Mesodermal cell (in vitro differentiated cells): ENCODE measurements at regions not wholly inside any gene's neighbourhood (a gene's known extent, or its start where the extent isn't known, plus 50 kb on each side); places are given as distances from the start of the nearest gene placed in this dataset.
"Not testable (repeated sequence)": the region's sequence is repeated elsewhere in the genome, so short reads cannot be mapped to it uniquely, and the experiment has no call there.

Experiments used
- H3K27ac ChIP-seq: 2 replicates; pipeline ENCODE4 v1.7.0; 2013; ENCODE audit warnings: mild to moderate bottlenecking, low read depth, low read length, moderate library complexity; ENCODE audit not compliant: severe bottlenecking
- H3K36me3 ChIP-seq: 2 replicates; pipeline ENCODE4 v1.7.1; 2013; ENCODE audit warnings: mild to moderate bottlenecking, low read length, moderate library complexity; ENCODE audit not compliant: control insufficient read depth, insufficient read depth
- H3K4me1 ChIP-seq: one replicate; pipeline ENCODE4 v1.7.1; 2013; ENCODE audit warnings: mild to moderate bottlenecking, low read length; ENCODE audit not compliant: insufficient read depth, control insufficient read depth, poor library complexity, severe bottlenecking
- H3K4me3 ChIP-seq: 2 replicates; pipeline ENCODE4 v1.7.0; 2013; ENCODE audit warnings: low read length, control low read depth, mild to moderate bottlenecking; ENCODE audit not compliant: insufficient read depth, poor library complexity, severe bottlenecking; ENCODE audit errors: extremely low read depth
- H3K9me3 ChIP-seq: 2 replicates; pipeline ENCODE4 v1.7.1; 2013; ENCODE audit warnings: mild to moderate bottlenecking, low read length, moderate library complexity; ENCODE audit not compliant: control insufficient read depth
- WGBS, 2 experiments: methylation state at CpG; one replicate each; pipeline ENCODE4 v1.1.5; 2013; ENCODE audit warnings: missing lambda C conversion rate in 2 of 2; ENCODE audit not compliant: insufficient coverage in 2 of 2; 5-methylcytosine and 5-hydroxymethylcytosine counted together

DNA sequence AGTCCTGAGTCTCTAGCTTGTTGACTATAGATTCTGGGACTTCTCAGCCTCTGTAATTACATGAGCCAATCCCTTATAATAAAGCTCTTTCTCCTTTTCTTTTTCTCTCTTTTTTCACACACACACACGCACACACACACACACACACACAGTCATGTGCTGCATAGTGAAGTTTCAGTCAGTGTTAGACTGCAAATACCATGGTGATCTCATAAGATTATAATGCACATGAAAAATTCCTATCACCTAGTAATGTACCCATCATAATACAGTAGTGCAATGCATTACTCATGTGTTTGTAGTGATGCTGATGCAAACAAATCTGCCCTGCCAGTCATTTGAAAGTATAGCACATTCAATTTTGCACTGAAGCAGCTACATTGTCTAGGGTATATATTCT is 558.2 kb downstream of the SUCLG1 start:
- Histone ChIP-seq H3K27ac (no peak overlapping the region), H3K9me3 (no peaks in the 10 kb centered on the region), H3K4me3 (no peak overlapping the region), H3K36me3 (no peaks in the 10 kb centered on the region), H3K4me1 (no peaks in the 10 kb centered on the region)
- no CpG with 5 or more reads among the region's 1 CpG for WGBS, 2 experiments

DNA sequence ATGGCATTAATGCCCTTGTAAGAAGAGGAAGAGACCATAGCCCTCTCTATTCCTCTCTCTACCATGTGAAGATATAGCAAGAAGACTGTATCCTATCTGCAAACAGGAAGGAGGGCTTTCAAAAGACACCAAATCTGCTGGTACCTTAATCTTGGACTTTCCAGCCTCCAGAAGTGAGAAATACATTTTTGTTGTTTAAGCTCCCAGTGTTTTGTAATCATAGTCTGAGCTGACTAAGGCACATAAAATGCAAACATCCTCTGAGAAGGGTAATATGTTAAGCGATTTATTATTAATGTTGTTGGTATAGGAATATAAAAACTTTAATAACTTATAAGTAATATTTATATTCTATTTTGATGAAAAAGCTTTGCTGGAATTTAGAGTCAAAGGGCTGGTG is 559.8 kb downstream of the SUCLG1 start:
- H3K36me3 ChIP-seq: no peaks in the 10 kb centered on the region
- no peaks in the 10 kb centered on the region for H3K4me1 ChIP-seq
- no CpG with 5 or more reads among the region's 1 CpG for WGBS, 2 experiments
- no peak overlapping the region for H3K4me3 ChIP-seq
- H3K9me3 ChIP-seq: no peaks in the 10 kb centered on the region
- H3K27ac ChIP-seq: no peak overlapping the region

DNA sequence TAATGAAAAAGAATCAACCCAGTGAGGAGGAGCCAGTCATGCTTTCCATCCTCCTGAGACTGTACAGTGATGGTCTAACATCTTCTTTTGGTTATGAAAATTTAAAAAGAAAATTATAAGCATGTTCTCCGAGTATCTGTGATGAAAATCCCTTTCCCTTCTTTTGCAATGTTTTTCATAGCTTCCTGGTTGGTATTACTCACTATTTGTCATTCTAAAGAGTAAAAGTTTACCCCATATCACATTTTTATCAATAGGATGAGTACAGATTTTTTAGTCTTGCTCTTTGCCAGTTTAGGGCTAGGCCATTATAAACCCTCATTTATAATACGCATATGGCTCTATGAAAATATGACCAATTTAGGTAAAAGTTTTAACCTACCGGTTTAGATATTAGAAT is 564.1 kb downstream of the SUCLG1 start:
- Histone ChIP-seq H3K36me3 (no peaks in the 10 kb centered on the region), H3K4me1 (no peaks in the 10 kb centered on the region), H3K4me3 (no peak overlapping the region), H3K27ac (no peak overlapping the region), H3K9me3 (no peaks in the 10 kb centered on the region)
- no CpG with 5 or more reads among the region's 3 CpGs for WGBS, 2 experiments

DNA sequence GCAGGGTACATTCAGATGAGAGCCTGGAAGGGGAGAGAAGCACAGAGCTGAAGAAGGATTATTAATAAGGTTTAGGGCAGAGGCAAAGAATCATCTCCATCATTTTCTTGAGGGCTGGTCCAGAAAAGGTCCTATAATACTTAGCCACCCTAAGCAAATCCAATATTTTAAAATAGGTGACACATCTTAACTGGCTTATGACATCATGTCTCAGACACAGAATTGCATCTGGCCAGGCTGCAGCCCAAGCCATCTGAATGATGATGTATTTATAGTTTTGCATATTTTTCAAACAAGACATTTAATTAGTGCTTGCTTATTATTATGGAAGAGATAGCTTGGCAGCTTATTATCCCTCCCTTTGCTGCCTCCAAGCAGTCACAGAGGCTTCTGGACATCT is 571.3 kb downstream of the SUCLG1 start:
- H3K4me1 ChIP-seq: no peaks in the 10 kb centered on the region
- H3K36me3 ChIP-seq: no peaks in the 10 kb centered on the region
- no peak overlapping the region for H3K4me3 ChIP-seq
- H3K27ac ChIP-seq: no peak overlapping the region
- no peaks in the 10 kb centered on the region for H3K9me3 ChIP-seq

DNA sequence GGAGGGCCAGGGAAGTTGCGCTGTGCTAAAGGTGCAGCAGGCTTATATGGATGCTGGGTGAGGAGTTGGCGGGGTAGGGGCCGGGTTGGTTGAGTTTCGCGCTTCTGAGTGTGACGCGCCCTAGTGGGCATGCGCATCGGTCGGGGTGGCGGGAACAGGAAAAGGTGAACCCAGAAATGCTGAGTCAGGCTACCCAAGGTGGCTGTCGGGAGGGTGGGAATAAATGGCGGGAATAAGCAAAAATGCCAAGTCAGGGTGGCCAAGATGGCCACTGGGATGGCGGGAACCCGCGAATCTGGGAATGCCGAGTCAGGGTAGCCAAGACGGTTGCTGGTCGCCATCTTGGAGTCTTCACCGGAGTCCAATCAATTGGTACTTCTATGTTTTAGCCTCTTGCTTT is 580.0 kb downstream of the SUCLG1 start:
- Histone ChIP-seq H3K27ac (no peak overlapping the region), H3K4me3 (no peak overlapping the region), H3K9me3 (peaks cover 11% of the 10 kb centered on the region), H3K4me1 (no peaks in the 10 kb centered on the region), H3K36me3 (no peaks in the 10 kb centered on the region)
- 97% methylated on average over 19 of the region's 20 CpGs for WGBS, 2 experiments

DNA sequence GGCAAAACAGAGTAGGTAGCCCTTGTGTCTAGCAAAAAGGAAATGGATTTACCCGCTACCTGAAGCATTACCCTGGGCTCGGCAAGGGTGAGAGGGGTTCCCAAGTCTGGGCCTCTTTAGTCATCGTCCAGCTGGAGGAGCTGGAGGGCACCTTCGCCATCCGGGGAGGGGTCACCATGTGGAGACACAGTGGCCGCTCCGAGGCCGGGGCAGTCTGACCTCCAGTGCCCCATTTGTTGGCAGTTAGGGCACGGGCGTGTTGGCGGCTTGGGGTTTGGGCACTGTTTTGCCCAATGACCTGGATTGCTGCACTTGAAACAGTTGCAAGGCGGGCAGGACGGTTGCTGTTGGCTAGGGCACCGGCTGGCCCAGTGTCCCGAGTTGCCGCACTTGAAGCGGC is 581.8 kb downstream of the SUCLG1 start:
- H3K4me1 ChIP-seq, H3K27ac ChIP-seq, H3K36me3 ChIP-seq, H3K4me3 ChIP-seq: not testable (repeated sequence)
- peaks cover 16% of the 10 kb centered on the region for H3K9me3 ChIP-seq
- WGBS, 2 experiments: 86 to 87% methylated on average over 14 of the region's 17 CpGs

DNA sequence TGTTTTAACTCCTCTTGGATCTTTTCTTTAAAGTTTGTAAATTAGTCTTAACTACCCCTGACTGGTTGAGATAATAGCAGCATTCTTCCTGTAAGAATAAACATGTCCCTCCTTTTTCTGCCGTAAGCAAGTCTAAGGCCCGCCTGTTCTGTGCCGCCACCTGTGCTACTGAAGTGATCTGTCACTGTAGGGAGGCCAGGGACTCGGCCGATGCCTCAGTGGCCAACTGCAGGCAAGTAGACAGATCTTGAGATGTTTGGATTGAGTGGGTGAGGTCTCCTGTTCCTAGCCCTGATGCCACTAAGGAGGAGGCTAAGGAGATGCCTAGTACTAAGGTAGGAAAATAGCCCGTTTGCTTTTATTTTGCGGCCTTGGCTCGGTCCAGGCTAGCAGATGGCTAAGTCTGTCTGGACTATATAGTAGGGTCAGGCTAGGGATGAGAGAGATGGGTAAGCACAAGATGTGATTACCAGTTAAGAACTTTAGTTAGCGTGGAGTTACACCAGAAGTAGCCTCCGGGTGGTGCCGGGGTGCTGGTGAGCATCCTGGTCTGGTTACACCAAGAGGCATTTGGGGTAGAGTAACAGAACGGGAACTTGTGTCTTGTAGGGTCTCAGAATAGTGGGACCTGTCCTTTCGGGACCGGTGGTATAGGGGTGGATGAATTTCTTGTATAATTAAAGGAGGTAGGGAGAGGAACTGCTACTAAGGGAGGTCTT is 584.2 kb downstream of the SUCLG1 start:
- Histone ChIP-seq H3K36me3 (no peaks in the 10 kb centered on the region), H3K27ac (no peak overlapping the region), H3K4me1 (no peaks in the 10 kb centered on the region), H3K4me3 (no peak overlapping the region), H3K9me3 (peaks cover 16% of the 10 kb centered on the region)
- WGBS, 2 experiments: 86 to 97% methylated on average over 10 to 11 of the region's 14 CpGs

DNA sequence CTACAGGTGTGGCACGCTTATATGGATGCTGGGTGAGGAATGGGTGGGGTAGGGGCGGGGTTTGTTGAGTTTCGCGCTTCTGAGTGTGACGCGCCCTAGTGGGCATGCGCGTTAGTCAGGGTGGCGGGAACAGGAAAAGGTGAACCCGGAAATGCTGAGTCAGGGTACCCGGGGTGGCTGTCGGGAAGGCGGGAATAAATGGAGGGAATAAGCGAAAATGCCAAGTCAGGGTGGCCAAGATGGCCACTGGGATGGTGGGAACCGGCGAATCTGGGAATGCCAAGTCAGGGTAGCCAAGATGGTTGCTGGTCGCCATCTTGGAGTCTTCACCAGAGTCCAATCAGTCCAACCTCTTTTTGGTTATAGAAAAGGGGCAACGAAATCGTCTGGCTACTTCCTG is 585.0 kb downstream of the SUCLG1 start:
- WGBS, 2 experiments: 94% methylated on average over 16 to 18 of the region's 19 CpGs
- Histone ChIP-seq H3K4me3 (no peak overlapping the region), H3K4me1 (no peaks in the 10 kb centered on the region), H3K27ac (no peak overlapping the region), H3K36me3 (no peaks in the 10 kb centered on the region), H3K9me3 (peaks cover 12% of the 10 kb centered on the region)

DNA sequence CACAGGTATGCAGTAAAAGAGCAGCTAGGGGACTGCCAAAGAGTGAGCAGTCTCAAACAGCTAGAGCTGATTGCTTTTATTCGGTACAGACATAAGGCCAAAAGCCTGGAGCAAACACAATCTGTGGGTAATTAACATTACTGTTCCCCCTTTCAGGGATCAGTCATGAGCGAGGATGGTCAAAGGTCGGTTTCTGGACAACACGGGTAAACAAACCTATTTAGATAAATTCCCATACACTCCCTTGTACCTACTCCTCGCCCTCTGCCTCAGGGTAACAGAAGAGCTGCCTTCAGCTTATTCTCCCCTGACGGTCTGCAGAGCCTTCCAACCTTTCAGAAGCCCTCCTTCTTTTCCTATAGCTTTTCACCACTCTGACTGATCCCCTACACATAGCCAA is 586.0 kb downstream of the SUCLG1 start:
- no peaks in the 10 kb centered on the region for H3K4me1 ChIP-seq
- H3K36me3 ChIP-seq: no peaks in the 10 kb centered on the region
- H3K9me3 ChIP-seq: peaks cover 5% of the 10 kb centered on the region
- no peak overlapping the region for H3K27ac ChIP-seq
- 86 to 90% methylated on average over 6 of the region's 6 CpGs for WGBS, 2 experiments
- no peak overlapping the region for H3K4me3 ChIP-seq

DNA sequence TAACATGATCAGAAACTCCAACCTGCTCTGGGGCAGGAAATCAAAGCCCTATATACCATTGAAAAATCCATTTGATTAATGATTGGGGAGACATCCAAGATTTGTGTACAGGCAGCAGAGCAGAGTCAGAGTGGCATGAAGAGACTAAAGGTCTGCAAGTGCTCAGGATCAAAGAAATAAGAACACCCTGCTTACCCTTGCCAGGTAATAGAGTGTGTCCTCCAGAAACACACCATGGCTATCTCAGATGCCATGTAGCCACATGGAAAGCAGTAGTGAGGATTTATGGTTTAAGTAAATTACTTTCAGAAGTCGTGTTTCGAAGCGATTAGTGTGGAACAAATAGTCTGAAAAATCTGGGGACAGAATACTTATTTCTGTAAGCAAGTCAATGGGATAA is 592.9 kb downstream of the SUCLG1 start:
- no peak overlapping the region for H3K4me3 ChIP-seq
- H3K4me1 ChIP-seq: no peaks in the 10 kb centered on the region
- no peak overlapping the region for H3K27ac ChIP-seq
- H3K36me3 ChIP-seq: no peaks in the 10 kb centered on the region
- H3K9me3 ChIP-seq: no peaks in the 10 kb centered on the region
- WGBS, 2 experiments: no CpG with 5 or more reads among the region's 3 CpGs

DNA sequence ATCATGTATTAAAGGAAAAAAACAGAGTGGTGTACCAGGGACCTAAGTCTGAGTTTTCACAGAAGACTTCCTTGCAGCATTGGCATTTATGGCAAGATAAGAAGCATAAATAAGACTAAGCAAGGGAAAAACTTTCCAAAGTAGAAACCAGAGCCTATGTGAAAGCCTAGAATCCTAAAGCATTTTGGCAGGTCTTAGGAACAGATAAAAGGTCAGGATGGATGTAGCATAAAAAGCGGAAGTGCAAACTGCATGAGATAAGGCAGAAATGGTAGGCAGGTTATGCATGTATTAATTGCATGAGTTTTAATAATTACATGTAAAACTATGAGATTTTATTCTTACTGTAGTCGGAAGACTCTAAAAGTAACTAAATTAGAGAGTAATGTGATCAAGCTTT is 596.5 kb downstream of the SUCLG1 start:
- WGBS, 2 experiments: 71% methylated on average over 1 of the region's 2 CpGs; no CpG with 5 or more reads in 1 of the 2 experiments
- Histone ChIP-seq H3K4me3 (no peak overlapping the region), H3K27ac (no peak overlapping the region), H3K36me3 (no peaks in the 10 kb centered on the region), H3K4me1 (no peaks in the 10 kb centered on the region), H3K9me3 (no peaks in the 10 kb centered on the region)
